ENCODE measurements at regions not wholly inside any gene's neighbourhood (a gene's known extent, or its start where the extent isn't known, plus 50 kb on each side); places are given as distances from the start of the nearest gene placed in this dataset.
"Not testable (repeated sequence)": the region's sequence is repeated elsewhere in the genome, so short reads cannot be mapped to it uniquely, and the experiment has no call there.

GRCh38 chr15:25566545-25566944, 127.7 kb upstream of the UBE3A start:
- TF ChIP-seq, protein P1, sequence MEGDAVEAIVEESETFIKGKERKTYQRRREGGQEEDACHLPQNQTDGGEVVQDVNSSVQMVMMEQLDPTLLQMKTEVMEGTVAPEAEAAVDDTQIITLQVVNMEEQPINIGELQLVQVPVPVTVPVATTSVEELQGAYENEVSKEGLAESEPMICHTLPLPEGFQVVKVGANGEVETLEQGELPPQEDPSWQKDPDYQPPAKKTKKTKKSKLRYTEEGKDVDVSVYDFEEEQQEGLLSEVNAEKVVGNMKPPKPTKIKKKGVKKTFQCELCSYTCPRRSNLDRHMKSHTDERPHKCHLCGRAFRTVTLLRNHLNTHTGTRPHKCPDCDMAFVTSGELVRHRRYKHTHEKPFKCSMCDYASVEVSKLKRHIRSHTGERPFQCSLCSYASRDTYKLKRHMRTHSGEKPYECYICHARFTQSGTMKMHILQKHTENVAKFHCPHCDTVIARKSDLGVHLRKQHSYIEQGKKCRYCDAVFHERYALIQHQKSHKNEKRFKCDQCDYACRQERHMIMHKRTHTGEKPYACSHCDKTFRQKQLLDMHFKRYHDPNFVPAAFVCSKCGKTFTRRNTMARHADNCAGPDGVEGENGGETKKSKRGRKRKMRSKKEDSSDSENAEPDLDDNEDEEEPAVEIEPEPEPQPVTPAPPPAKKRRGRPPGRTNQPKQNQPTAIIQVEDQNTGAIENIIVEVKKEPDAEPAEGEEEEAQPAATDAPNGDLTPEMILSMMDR (IDR thresholded peaks at IDR 0.05) = not testable (repeated sequence)
- not testable (repeated sequence) for TF ChIP-seq POLR2A (IDR thresholded peaks at IDR 0.05)

Measured in thyroid gland (tissue), 4 donors.